CD4-positive, alpha-beta T cell (primary cell): ENCODE measurements at regions not wholly inside any gene's neighbourhood (a gene's known extent, or its start where the extent isn't known, plus 50 kb on each side); places are given as distances from the start of the nearest gene placed in this dataset.

Experiments
- ATAC-seq: fragments of 200-7000 bp; cut with Tn5 transposase; one replicate; pipeline ENCODE4 v1.10.0; 2022; ENCODE audit warnings: mild to moderate bottlenecking; ENCODE audit not compliant: poor library complexity
- CTCF ChIA-PET: fragments of 350-600 bp; sonication (Branson Sonifier 250); formaldehyde crosslinking; loops from one replicate; lab custom pipeline; 2021; ENCODE audit warnings: antibody characterized with exemption, inconsistent platforms; lab: Charles Lee
- POLR2A ChIA-PET: fragments of 350-600 bp; sonication (Branson Sonifier 250); formaldehyde crosslinking; loops from one replicate; lab custom pipeline; 2021; ENCODE audit warnings: antibody characterized with exemption, inconsistent platforms; lab: Charles Lee
- DNase-seq, 14 experiments: peaks; one replicate each; pipeline ENCODE4 v3.0.0-alpha.2; 2013 to 2020; ENCODE audit warnings: mixed read lengths in 2 of 14
- H3K27ac ChIP-seq, 2 donors: one replicate each; pipeline versions ENCODE4 v1.5.1 to v1.7.0; 2013; ENCODE audit warnings: low read length in 2 of 2, low read depth in 1 of 2, mild to moderate bottlenecking in 1 of 2
- H3K27me3 ChIP-seq, 2 experiments: 1 replicate in 1 of 2; 2 replicates in 1 of 2; pipeline versions ENCODE4 v1.6.1 to v1.7.0; 2013; ENCODE audit warnings: low read length in 2 of 2, control low read depth in 1 of 2, mild to moderate bottlenecking in 1 of 2, moderate library complexity in 1 of 2; ENCODE audit not compliant: insufficient read depth in 2 of 2, control insufficient read depth in 1 of 2
- H3K36me3 ChIP-seq: one replicate; pipeline ENCODE4 v1.6.1; 2013; ENCODE audit warnings: low read length, control low read depth; ENCODE audit not compliant: insufficient read depth
- H3K4me1 ChIP-seq: one replicate; pipeline ENCODE4 v1.6.1; 2013; ENCODE audit warnings: low read length, control low read depth; ENCODE audit not compliant: insufficient read depth
- H3K4me3 ChIP-seq: one replicate; pipeline ENCODE4 v1.5.1; 2013; ENCODE audit warnings: mild to moderate bottlenecking, low read length, moderate library complexity
- H3K9me3 ChIP-seq, 2 experiments: 1 replicate in 1 of 2; 2 replicates in 1 of 2; pipeline versions ENCODE4 v1.6.1 to v1.7.0; 2013; ENCODE audit warnings: low read length in 2 of 2, mild to moderate bottlenecking in 2 of 2, control low read depth in 1 of 2, moderate library complexity in 1 of 2; ENCODE audit not compliant: control insufficient read depth in 1 of 2, insufficient read depth in 1 of 2
- H3K27ac Mint-ChIP-seq: one replicate; pipeline ENCODE4 v1.8.0; 2020; ENCODE audit warnings: mixed read lengths
- H3K27me3 Mint-ChIP-seq: one replicate; pipeline ENCODE4 v1.8.0; 2021; ENCODE audit warnings: mixed read lengths
- H3K36me3 Mint-ChIP-seq: one replicate; pipeline ENCODE4 v1.8.0; 2021; ENCODE audit warnings: low read depth, mixed read lengths
- H3K4me1 Mint-ChIP-seq: one replicate; pipeline ENCODE4 v1.8.0; 2021; ENCODE audit warnings: low read depth, mixed read lengths
- H3K4me3 Mint-ChIP-seq: one replicate; pipeline ENCODE4 v1.8.0; 2020; ENCODE audit warnings: mild to moderate bottlenecking, mixed read lengths
- H3K9me3 Mint-ChIP-seq: one replicate; pipeline ENCODE4 v1.8.0; 2020; ENCODE audit warnings: mixed read lengths
- intact Hi-C, 2 experiments: fragments of 100-400 bp; cut with DNase I in 1 of 2; cut with micrococcal nuclease in 1 of 2; formaldehyde crosslinking; loops; one replicate each; pipeline versions ENCODE4 v1.15.1 to v1.9.0; 2023 to 2025; cut with DNase I, micrococcal nuclease
- TF ChIP-seq, protein P1 (sequence below): fragments of 200-600 bp; IDR thresholded peaks from one replicate; pipeline ENCODE4 v1.8.0; 2022; ENCODE audit warnings: antibody characterized with exemption, mild to moderate bottlenecking

DNA sequence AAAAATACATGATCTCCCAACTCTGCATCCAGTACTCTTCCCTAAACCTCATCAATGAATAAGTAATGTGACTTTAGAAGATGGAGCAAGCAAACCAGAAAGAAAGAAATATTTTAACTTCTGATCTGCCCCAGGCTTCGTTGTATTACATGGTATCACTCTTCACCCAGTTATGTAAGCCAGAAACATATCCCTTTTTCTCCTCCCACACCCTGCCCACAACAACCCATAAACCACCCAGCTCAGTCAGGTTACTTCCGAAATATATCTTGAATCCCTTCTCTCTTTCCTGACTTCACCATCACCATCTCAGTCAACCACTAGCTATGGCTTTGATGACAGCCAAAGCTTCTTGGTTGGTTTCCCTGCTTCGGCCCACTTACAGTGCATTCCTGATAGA, 295.8 kb upstream of the PARD3B start:
- Mint-ChIP-seq H3K9me3 (no peaks in the 10 kb centered on the region), H3K27me3 (peaks cover 11% of the 10 kb centered on the region), H3K4me3 (no peak overlapping the region), H3K27ac (no peak overlapping the region), H3K4me1 (no peaks in the 10 kb centered on the region), H3K36me3 (no peaks in the 10 kb centered on the region)
- TF ChIP-seq, protein P1, sequence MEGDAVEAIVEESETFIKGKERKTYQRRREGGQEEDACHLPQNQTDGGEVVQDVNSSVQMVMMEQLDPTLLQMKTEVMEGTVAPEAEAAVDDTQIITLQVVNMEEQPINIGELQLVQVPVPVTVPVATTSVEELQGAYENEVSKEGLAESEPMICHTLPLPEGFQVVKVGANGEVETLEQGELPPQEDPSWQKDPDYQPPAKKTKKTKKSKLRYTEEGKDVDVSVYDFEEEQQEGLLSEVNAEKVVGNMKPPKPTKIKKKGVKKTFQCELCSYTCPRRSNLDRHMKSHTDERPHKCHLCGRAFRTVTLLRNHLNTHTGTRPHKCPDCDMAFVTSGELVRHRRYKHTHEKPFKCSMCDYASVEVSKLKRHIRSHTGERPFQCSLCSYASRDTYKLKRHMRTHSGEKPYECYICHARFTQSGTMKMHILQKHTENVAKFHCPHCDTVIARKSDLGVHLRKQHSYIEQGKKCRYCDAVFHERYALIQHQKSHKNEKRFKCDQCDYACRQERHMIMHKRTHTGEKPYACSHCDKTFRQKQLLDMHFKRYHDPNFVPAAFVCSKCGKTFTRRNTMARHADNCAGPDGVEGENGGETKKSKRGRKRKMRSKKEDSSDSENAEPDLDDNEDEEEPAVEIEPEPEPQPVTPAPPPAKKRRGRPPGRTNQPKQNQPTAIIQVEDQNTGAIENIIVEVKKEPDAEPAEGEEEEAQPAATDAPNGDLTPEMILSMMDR = no peak
- no peak for DNase-seq
- Histone ChIP-seq H3K9me3 (no peaks in the 10 kb centered on the region), H3K4me1 (no peaks in the 10 kb centered on the region), H3K4me3 (no peak overlapping the region), H3K27me3 (peaks cover 0 to 10% of the 10 kb centered on the region in 2 experiments), H3K27ac (no peak overlapping the region), H3K36me3 (no peaks in the 10 kb centered on the region)
- ChIA-PET CTCF (interaction anchor here (1.2 kb wide), 1 partner anchor 11 kb away, joined by 3 read pairs; no protein-coding TSS in a partner anchor), POLR2A (no interaction called here)
- no peak for ATAC-seq
- intact Hi-C loops = no loop called here

DNA sequence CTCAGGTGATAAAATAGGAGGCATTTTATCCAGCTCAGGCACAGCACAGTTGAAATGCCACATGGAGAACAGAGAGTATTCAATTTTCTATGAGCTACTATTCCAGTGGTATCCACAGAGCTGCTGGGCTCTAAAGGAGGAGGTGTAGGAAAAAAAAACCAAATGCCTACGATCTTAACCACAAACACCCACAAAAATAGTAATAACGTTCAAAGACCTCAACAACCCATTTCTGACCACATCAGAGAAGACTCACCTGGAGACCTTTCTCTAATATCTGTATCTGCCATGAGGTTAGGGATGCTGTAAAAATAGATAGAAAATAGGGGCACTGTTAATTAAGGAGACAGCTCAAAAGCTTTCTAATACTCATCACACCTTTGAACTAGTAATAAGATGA, 294.6 kb upstream of the PARD3B start:
- H3K27ac ChIP-seq = no peak overlapping the region
- Mint-ChIP-seq H3K4me3 (no peak overlapping the region), H3K36me3 (no peaks in the 10 kb centered on the region), H3K9me3 (no peaks in the 10 kb centered on the region), H3K4me1 (no peaks in the 10 kb centered on the region), H3K27me3 (peaks cover 11% of the 10 kb centered on the region), H3K27ac (no peak overlapping the region)
- DNase-seq (no peak), ATAC-seq (no peak)
- no peak overlapping the region for H3K4me3 ChIP-seq
- POLR2A ChIA-PET = no interaction called here
- H3K9me3 ChIP-seq = no peaks in the 10 kb centered on the region
- H3K36me3 ChIP-seq = no peaks in the 10 kb centered on the region
- CTCF ChIA-PET = interaction anchor here (1.0 kb wide), 1 partner anchor 10 kb away, joined by 5 read pairs; no protein-coding TSS in a partner anchor
- H3K4me1 ChIP-seq = no peaks in the 10 kb centered on the region
- peaks cover 0 to 10% of the 10 kb centered on the region in 2 experiments for H3K27me3 ChIP-seq
- intact Hi-C loops = no loop called here
- TF ChIP-seq, protein P1 = no peak

DNA sequence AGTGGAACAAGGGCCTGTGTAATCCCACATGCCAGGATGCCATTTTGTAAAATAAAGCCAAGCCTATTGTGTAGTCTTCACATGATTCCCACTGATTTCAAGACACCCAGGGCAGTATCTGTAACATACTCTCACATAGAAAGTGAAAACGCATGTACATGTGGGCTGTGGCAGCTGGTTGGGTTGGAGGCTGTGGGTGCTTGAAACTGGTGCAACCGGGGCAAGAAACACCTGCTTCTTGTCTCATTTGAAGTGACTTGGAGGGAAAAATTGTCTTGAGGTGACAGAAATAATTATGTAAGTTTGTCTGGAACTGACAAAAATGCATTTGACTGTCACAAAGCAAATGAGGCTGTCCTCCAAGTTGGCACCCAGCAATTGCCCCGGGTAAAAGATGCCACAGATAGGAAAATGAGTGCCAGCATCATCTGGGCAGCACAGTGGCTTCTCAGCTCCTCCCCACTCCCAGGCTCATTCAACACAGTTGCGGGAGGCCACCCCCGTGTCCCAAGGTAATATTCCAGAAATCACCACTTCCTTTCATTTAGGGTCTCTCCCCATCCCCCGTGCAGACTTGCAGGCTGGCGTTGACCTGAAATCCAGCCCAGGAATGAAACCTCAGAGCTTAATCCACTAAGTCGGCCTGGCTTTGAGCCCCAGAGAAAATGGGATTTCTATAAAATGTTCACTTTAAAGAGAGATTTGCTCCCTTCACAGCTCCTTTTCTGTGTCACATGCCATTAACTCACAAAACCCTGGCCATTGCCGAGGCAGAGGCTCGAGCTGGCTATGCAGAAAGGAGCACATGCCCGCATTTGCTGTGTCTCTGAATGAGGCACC, 293.9 kb upstream of the PARD3B start:
- POLR2A ChIA-PET = no interaction called here
- no peaks in the 10 kb centered on the region for H3K9me3 Mint-ChIP-seq

More for the DNA sequence above, 293.9 kb upstream of the PARD3B start:
- Mint-ChIP-seq H3K27me3 (peaks cover 11% of the 10 kb centered on the region), H3K4me1 (no peaks in the 10 kb centered on the region), H3K4me3 (no peak overlapping the region), H3K36me3 (no peaks in the 10 kb centered on the region), H3K27ac (no peak overlapping the region)
- H3K36me3 ChIP-seq = no peaks in the 10 kb centered on the region
- DNase-seq = no peak
- H3K27me3 ChIP-seq = peaks cover 0 to 10% of the 10 kb centered on the region in 2 experiments
- ATAC-seq = no peak
- no peak overlapping the region for H3K4me3 ChIP-seq
- H3K9me3 ChIP-seq = no peaks in the 10 kb centered on the region
- CTCF ChIA-PET = interaction anchor here (1.0 kb wide), 1 partner anchor 9 kb away, joined by 5 read pairs; no protein-coding TSS in a partner anchor
- TF ChIP-seq, protein P1 = no peak
- no peak overlapping the region for H3K27ac ChIP-seq
- no peaks in the 10 kb centered on the region for H3K4me1 ChIP-seq
- intact Hi-C loops = no loop called here
